ENCODE measurements at regions not wholly inside any gene's neighbourhood (a gene's known extent, or its start where the extent isn't known, plus 50 kb on each side); places are given as distances from the start of the nearest gene placed in this dataset.

GRCh38 chr1:192488058-192488457, 87.5 kb upstream of the RGS1 start:
- Histone ChIP-seq H3K9me3 (peaks cover 0 to 3% (median 0%) of the 10 kb centered on the region in 8 donors), H3K4me3 (no peak overlapping the region), H3K27me3 (replicated peaks in 1 of 7) (no peaks in the 10 kb centered on the region), H3K4me1 (no peaks in the 10 kb centered on the region), H3K36me3 (no peaks in the 10 kb centered on the region), H3K27ac (no peak overlapping the region)
- intact Hi-C loops (cut with DNase I; ENCODE audit: low total_unique reads), result no loop called here
- DNase-seq, result no peak
- no peak for TF ChIP-seq POLR2A (IDR thresholded peaks at IDR 0.05)
- TF ChIP-seq CTCF (IDR thresholded peaks at IDR 0.05 in 8 of 11, conservative IDR thresholded peaks at IDR 0.05 in 3 of 11), result no peak
- no peak for TF ChIP-seq POLR2AphosphoS5 (IDR thresholded peaks at IDR 0.05)

GRCh38 chr1:192489047-192489446, 86.5 kb upstream of the RGS1 start:
- WGBS, 5 donors, result 67 to 92% (median 86%) methylated on average over 1 of the region's 1 CpG
- no peak overlapping the region for H3K27ac ChIP-seq
- intact Hi-C loops (cut with DNase I; ENCODE audit: low total_unique reads), result no loop called here
- no peak for DNase-seq
- H3K4me1 ChIP-seq, result no peaks in the 10 kb centered on the region
- H3K27me3 ChIP-seq (replicated peaks in 1 of 7), result no peaks in the 10 kb centered on the region
- TF ChIP-seq CTCF (IDR thresholded peaks at IDR 0.05 in 8 of 11, conservative IDR thresholded peaks at IDR 0.05 in 3 of 11) (no peak), POLR2A (IDR thresholded peaks at IDR 0.05) (no peak), POLR2AphosphoS5 (IDR thresholded peaks at IDR 0.05) (no peak)
- H3K9me3 ChIP-seq, result peaks cover 0 to 3% (median 0%) of the 10 kb centered on the region in 8 donors
- no peak overlapping the region for H3K4me3 ChIP-seq
- no peaks in the 10 kb centered on the region for H3K36me3 ChIP-seq

GRCh38 chr1:192489748-192490147, 85.8 kb upstream of the RGS1 start:
- no peak overlapping the region for H3K4me3 ChIP-seq
- 65 to 75% (median 71%) methylated on average over 2 of the region's 2 CpGs for WGBS, 5 donors

More at GRCh38 chr1:192489748-192490147, 85.8 kb upstream of the RGS1 start:
- H3K27me3 ChIP-seq (replicated peaks in 1 of 7), result no peaks in the 10 kb centered on the region
- DNase-seq, result no peak
- H3K36me3 ChIP-seq, result no peaks in the 10 kb centered on the region
- no peak overlapping the region for H3K27ac ChIP-seq
- intact Hi-C loops (cut with DNase I; ENCODE audit: low total_unique reads), result no loop called here
- H3K9me3 ChIP-seq, result peaks cover 0 to 3% (median 0%) of the 10 kb centered on the region in 8 donors
- TF ChIP-seq POLR2A (IDR thresholded peaks at IDR 0.05) (no peak), POLR2AphosphoS5 (IDR thresholded peaks at IDR 0.05) (no peak), CTCF (IDR thresholded peaks at IDR 0.05 in 8 of 11, conservative IDR thresholded peaks at IDR 0.05 in 3 of 11) (no peak)
- H3K4me1 ChIP-seq, result no peaks in the 10 kb centered on the region

Measured in spleen (tissue), 11 donors.